Prostate gland (tissue), 2 donors: ENCODE measurements at regions not wholly inside any gene's neighbourhood (a gene's known extent, or its start where the extent isn't known, plus 50 kb on each side); places are given as distances from the start of the nearest gene placed in this dataset.

Source experiments
- POLR2A ChIP-seq: fragments of 450-650 bp; IDR thresholded peaks from one replicate; pipeline ENCODE4 v1.6.1; 2016; ENCODE audit warnings: antibody characterized with exemption, mild to moderate bottlenecking
- POLR2AphosphoS5 ChIP-seq: sonication (generic); formaldehyde crosslinking; IDR thresholded peaks from one replicate; pipeline ENCODE4 v1.6.1; 2017; ENCODE audit warnings: antibody characterized with exemption
- TF ChIP-seq, protein P1 (sequence below), 4 experiments: fragments of 200-600 bp in 2 of 4; fragments of 450-650 bp in 2 of 4; sonication (generic) in 2 of 4; IDR thresholded peaks; 1 replicate in 3 of 4; 2 replicates in 1 of 4; pipeline ENCODE4 v1.5.1; 2016 to 2019; ENCODE audit warnings: antibody characterized with exemption in 4 of 4, mild to moderate bottlenecking in 2 of 4, moderate library complexity in 2 of 4

DNA sequence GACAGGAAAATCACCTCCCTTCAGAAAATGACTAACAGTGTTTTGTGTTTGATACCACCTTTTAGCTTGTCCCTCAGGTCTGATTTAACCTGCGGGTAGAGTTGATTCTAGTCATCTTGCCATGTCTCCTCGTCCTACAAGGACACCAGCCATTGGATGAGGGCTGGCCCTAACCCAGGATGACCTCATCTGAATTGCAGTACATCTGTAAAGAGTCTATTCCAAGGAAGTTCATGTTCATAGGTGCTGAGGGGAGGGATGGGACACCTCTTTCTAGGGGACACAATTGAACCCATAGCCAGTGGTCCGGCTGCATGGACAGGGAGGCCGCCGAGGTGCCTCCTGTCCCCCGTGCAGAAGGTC, 52.0 kb upstream of the DACT2 start:
- TF ChIP-seq, protein P1, sequence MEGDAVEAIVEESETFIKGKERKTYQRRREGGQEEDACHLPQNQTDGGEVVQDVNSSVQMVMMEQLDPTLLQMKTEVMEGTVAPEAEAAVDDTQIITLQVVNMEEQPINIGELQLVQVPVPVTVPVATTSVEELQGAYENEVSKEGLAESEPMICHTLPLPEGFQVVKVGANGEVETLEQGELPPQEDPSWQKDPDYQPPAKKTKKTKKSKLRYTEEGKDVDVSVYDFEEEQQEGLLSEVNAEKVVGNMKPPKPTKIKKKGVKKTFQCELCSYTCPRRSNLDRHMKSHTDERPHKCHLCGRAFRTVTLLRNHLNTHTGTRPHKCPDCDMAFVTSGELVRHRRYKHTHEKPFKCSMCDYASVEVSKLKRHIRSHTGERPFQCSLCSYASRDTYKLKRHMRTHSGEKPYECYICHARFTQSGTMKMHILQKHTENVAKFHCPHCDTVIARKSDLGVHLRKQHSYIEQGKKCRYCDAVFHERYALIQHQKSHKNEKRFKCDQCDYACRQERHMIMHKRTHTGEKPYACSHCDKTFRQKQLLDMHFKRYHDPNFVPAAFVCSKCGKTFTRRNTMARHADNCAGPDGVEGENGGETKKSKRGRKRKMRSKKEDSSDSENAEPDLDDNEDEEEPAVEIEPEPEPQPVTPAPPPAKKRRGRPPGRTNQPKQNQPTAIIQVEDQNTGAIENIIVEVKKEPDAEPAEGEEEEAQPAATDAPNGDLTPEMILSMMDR (IDR thresholded peaks at IDR 0.05), result no peak
- TF ChIP-seq POLR2A (no peak), POLR2AphosphoS5 (no peak)
